SK-N-SH treated with all-trans-retinoic acid at 6 μM for 48 hours (cell line): ENCODE measurements at regions not wholly inside any gene's neighbourhood (a gene's known extent, or its start where the extent isn't known, plus 50 kb on each side); places are given as distances from the start of the nearest gene placed in this dataset.

Experiments used
- ARNTL ChIP-seq: fragments of 450-650 bp; formaldehyde crosslinking; IDR thresholded peaks from 2 replicates; pipeline ENCODE4 v1.5.0; 2020; ENCODE audit warnings: low read depth, mild to moderate bottlenecking, moderate library complexity, borderline replicate concordance
- GLIS3 ChIP-seq: fragments of 250-450 bp; sonication (Bioruptor Pico); IDR thresholded peaks from 2 replicates; pipeline ENCODE4 v1.5.0; 2020; ENCODE audit warnings: mild to moderate bottlenecking, moderate library complexity
- ISL1 ChIP-seq: fragments of 250-450 bp; sonication (Bioruptor Pico); IDR thresholded peaks from 2 replicates; pipeline ENCODE4 v2.1.2; 2022; ENCODE audit warnings: mild to moderate bottlenecking, moderate library complexity
- RARB ChIP-seq: fragments of 250-450 bp; sonication (Bioruptor Pico); IDR thresholded peaks from 2 replicates; pipeline ENCODE4 v1.8.0; 2021; ENCODE audit warnings: mild to moderate bottlenecking, moderate library complexity
- SNAI2 ChIP-seq: fragments of 250-450 bp; sonication (Bioruptor Pico); IDR thresholded peaks from 2 replicates; pipeline ENCODE4 v1.5.0; 2020; ENCODE audit warnings: mild to moderate bottlenecking, moderate library complexity
- ZFP3 ChIP-seq: fragments of 250-450 bp; sonication (Bioruptor Pico); IDR thresholded peaks from 2 replicates; pipeline ENCODE4 v1.5.0; 2020; ENCODE audit warnings: mild to moderate bottlenecking, moderate library complexity
- ZFP30 ChIP-seq: fragments of 450-650 bp; formaldehyde crosslinking; IDR thresholded peaks from 2 replicates; pipeline ENCODE4 v1.5.0; 2022; ENCODE audit warnings: mild to moderate bottlenecking, moderate library complexity
- TF ChIP-seq, protein P1 (sequence below): fragments of 250-450 bp; sonication (Bioruptor Pico); IDR thresholded peaks from 2 replicates; pipeline ENCODE4 v1.5.0; 2020; ENCODE audit warnings: mild to moderate bottlenecking, moderate library complexity
- TF ChIP-seq, protein P2 (sequence below): fragments of 250-450 bp; sonication (Bioruptor Pico); IDR thresholded peaks from 2 replicates; pipeline ENCODE4 v1.8.0; 2021; ENCODE audit warnings: low read depth, mild to moderate bottlenecking, moderate library complexity, borderline replicate concordance
- TF ChIP-seq, protein P3 (sequence below): fragments of 250-450 bp; sonication (Bioruptor Pico); IDR thresholded peaks from 2 replicates; pipeline ENCODE4 v1.8.0; 2020; ENCODE audit warnings: mild to moderate bottlenecking, moderate library complexity, borderline replicate concordance

DNA sequence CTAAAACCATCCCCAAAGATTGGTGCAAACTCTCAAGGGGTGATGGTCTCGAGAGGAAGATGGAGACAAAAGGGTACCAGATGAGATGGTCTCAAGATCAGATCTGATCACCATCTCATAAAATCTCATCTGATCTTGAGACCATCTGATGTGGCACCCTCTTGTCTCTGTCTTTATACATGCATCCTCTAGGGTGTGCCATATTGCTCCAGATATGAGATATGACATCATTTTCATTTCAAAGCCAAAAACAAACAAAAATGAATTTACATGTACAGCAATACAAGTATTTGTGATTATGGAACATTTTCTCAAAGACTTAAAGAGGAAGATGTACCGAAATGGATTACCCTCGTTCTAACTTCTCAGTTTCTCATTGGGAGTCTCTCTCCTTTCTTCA lies 787.2 kb downstream of the GALC start:
- no peak for TF ChIP-seq RARB (CRISPR knock-in tag)
- no peak for TF ChIP-seq ARNTL (CRISPR knock-in tag)
- TF ChIP-seq, protein P1, sequence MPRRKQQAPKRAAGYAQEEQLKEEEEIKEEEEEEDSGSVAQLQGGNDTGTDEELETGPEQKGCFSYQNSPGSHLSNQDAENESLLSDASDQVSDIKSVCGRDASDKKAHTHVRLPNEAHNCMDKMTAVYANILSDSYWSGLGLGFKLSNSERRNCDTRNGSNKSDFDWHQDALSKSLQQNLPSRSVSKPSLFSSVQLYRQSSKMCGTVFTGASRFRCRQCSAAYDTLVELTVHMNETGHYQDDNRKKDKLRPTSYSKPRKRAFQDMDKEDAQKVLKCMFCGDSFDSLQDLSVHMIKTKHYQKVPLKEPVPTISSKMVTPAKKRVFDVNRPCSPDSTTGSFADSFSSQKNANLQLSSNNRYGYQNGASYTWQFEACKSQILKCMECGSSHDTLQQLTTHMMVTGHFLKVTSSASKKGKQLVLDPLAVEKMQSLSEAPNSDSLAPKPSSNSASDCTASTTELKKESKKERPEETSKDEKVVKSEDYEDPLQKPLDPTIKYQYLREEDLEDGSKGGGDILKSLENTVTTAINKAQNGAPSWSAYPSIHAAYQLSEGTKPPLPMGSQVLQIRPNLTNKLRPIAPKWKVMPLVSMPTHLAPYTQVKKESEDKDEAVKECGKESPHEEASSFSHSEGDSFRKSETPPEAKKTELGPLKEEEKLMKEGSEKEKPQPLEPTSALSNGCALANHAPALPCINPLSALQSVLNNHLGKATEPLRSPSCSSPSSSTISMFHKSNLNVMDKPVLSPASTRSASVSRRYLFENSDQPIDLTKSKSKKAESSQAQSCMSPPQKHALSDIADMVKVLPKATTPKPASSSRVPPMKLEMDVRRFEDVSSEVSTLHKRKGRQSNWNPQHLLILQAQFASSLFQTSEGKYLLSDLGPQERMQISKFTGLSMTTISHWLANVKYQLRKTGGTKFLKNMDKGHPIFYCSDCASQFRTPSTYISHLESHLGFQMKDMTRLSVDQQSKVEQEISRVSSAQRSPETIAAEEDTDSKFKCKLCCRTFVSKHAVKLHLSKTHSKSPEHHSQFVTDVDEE (CRISPR knock-in tag) = no peak
- no peak for TF ChIP-seq GLIS3 (CRISPR knock-in tag)
- TF ChIP-seq, protein P2, sequence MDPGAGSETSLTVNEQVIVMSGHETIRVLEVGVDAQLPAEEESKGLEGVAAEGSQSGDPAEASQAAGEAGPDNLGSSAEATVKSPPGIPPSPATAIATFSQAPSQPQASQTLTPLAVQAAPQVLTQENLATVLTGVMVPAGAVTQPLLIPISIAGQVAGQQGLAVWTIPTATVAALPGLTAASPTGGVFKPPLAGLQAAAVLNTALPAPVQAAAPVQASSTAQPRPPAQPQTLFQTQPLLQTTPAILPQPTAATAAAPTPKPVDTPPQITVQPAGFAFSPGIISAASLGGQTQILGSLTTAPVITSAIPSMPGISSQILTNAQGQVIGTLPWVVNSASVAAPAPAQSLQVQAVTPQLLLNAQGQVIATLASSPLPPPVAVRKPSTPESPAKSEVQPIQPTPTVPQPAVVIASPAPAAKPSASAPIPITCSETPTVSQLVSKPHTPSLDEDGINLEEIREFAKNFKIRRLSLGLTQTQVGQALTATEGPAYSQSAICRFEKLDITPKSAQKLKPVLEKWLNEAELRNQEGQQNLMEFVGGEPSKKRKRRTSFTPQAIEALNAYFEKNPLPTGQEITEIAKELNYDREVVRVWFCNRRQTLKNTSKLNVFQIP (CRISPR knock-in tag) = no peak
- TF ChIP-seq ZFP3 (CRISPR knock-in tag) = no peak
- TF ChIP-seq SNAI2 (CRISPR knock-in tag) = no peak
- TF ChIP-seq, protein P3, sequence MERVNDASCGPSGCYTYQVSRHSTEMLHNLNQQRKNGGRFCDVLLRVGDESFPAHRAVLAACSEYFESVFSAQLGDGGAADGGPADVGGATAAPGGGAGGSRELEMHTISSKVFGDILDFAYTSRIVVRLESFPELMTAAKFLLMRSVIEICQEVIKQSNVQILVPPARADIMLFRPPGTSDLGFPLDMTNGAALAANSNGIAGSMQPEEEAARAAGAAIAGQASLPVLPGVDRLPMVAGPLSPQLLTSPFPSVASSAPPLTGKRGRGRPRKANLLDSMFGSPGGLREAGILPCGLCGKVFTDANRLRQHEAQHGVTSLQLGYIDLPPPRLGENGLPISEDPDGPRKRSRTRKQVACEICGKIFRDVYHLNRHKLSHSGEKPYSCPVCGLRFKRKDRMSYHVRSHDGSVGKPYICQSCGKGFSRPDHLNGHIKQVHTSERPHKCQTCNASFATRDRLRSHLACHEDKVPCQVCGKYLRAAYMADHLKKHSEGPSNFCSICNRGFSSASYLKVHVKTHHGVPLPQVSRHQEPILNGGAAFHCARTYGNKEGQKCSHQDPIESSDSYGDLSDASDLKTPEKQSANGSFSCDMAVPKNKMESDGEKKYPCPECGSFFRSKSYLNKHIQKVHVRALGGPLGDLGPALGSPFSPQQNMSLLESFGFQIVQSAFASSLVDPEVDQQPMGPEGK (CRISPR knock-in tag) = no peak
- TF ChIP-seq ZFP30 (CRISPR knock-in tag) = no peak
- TF ChIP-seq ISL1 (CRISPR knock-in tag) = no peak
